Motor neuron (in vitro differentiated cells): ENCODE measurements at regions not wholly inside any gene's neighbourhood (a gene's known extent, or its start where the extent isn't known, plus 50 kb on each side); places are given as distances from the start of the nearest gene placed in this dataset.

Experiments
- ATAC-seq, 8 experiments: fragments of 200-7000 bp; cut with Tn5 transposase; replicated peaks in 6 of 8; 2 replicates each; pipeline ENCODE4 v1.8.0; 2021; ENCODE audit warnings: mild to moderate bottlenecking in 8 of 8, moderate library complexity in 8 of 8
- H3K27ac ChIP-seq, 2 donors: fragments of 250-450 bp; sonication (Bioruptor Pico); 2 replicates each; pipeline ENCODE4 v1.9.0; 2021; ENCODE audit warnings: antibody characterized with exemption in 2 of 2, mild to moderate bottlenecking in 2 of 2, moderate library complexity in 1 of 2
- H3K4me1 ChIP-seq, 2 donors: fragments of 250-450 bp; sonication (Bioruptor Pico); replicated peaks in 1 of 2; 2 replicates each; pipeline ENCODE4 v1.6.1; 2021; ENCODE audit warnings: antibody characterized with exemption in 2 of 2, mild to moderate bottlenecking in 2 of 2, moderate library complexity in 1 of 2
- H3K4me3 ChIP-seq, 5 donors: fragments of 250-450 bp; sonication (Bioruptor Pico); 2 replicates each; pipeline ENCODE4 v1.9.0; 2021; ENCODE audit warnings: antibody characterized with exemption in 5 of 5, mild to moderate bottlenecking in 5 of 5, moderate library complexity in 4 of 5
- WGBS, 10 experiments: fragments of 450-650 bp; shearing (Covaris generic); methylation state at CpG; one replicate each; pipeline ENCODE4 v1.0.0; 2022; 5-methylcytosine and 5-hydroxymethylcytosine counted together
- in situ Hi-C, 9 experiments: fragments of 400-800 bp; cut with MboI; loops; one replicate each; pipeline ENCODE4 v1.15.0; 2021; ENCODE audit warnings: low sequenced_read_pairs in 9 of 9, low pct_unique_long_range_greater_than_20kb in 2 of 9; ENCODE audit not compliant: unreplicated experiment in 9 of 9

DNA sequence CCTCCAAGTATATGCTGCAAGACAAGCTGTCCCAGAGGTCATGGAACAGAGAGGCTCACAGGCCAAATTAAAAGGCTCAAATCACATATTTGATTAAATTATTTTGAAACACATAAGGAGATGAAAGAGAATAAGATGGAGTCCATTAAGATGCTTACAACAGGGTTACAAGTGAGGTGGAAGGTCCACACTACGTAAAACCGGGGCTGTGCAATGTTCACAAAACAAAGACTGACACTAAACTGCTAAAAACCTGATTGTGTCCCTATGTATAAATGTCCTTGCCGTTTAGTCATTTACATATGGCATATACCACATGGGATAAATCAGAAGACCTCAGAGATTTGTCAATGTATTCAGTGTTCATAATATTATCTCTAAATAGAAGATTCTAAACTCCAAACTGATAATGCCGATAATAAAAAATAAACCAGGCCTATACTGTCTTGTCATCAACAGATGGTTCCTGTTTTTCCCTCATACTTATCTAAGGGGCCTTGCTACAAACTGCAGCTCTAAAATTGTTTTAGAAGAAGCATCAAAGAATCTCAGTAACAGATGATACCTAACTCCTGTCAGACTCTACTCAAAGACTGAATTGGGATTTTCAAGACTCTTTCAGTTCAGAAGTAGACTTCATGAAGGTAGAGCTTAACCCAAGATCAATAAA is 51.8 kb upstream of the RIPOR2 start:
- Histone ChIP-seq H3K4me1 (peaks cover 0 to 11% of the 10 kb centered on the region in 2 donors), H3K4me3 (no peak overlapping the region), H3K27ac (no peak overlapping the region)
- ATAC-seq: no peak
- WGBS, 10 experiments: 75 to 100% (median 92%) methylated on average over 2 to 4 of the region's 4 CpGs
- in situ Hi-C loops: no loop called here

DNA sequence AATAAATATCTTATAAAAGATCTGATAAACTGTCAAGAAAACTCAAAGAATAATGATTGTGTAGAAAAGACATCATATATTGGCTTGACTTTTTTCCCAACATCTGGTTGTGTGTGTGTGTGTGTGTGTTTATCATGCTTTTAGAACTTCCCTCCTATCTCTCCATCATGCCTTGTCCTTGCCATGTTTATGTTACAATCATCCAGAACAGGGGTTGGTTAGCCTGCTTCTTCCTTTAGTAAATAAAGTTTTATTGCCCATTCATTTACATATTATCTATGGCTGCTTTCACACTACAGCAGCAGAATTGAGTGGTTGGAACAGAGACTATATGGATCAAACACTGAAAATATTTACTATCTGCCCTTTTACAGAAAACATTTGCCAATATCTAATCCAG is 52.8 kb upstream of the RIPOR2 start:
- in situ Hi-C loops: no loop called here
- no peak overlapping the region for H3K4me3 ChIP-seq
- peaks cover 0 to 11% of the 10 kb centered on the region in 2 donors for H3K4me1 ChIP-seq
- no peak for ATAC-seq
- no peak overlapping the region for H3K27ac ChIP-seq

GRCh38 chr6:24990236-24990845 is 54.6 kb upstream of the RIPOR2 start:
- in situ Hi-C loops: no loop called here
- no peak overlapping the region for H3K4me3 ChIP-seq
- H3K27ac ChIP-seq: no peak overlapping the region
- ATAC-seq: peak in 3 of 8 experiments; percentile 38 to 58 (median 38)
- 74 to 97% (median 90%) methylated on average over 3 to 7 of the region's 7 CpGs for WGBS, 10 experiments
- peaks cover 0 to 3% of the 10 kb centered on the region in 2 donors for H3K4me1 ChIP-seq

- in situ Hi-C loops: no loop called here
- ATAC-seq: peak in 1 of 8 experiments; percentile 26
- Histone ChIP-seq H3K4me1 (peaks cover under 1 to 2% of the 10 kb centered on the region in 2 donors), H3K4me3 (no peak overlapping the region), H3K27ac (no peak overlapping the region)
- 86 to 100% (median 98%) methylated on average over 1 to 4 of the region's 4 CpGs; no CpG with 5 or more reads in 2 of the 10 experiments for WGBS, 10 experiments
Measured at GRCh38 chr6:24990944-24991809, 55.4 kb upstream of the RIPOR2 start.

DNA sequence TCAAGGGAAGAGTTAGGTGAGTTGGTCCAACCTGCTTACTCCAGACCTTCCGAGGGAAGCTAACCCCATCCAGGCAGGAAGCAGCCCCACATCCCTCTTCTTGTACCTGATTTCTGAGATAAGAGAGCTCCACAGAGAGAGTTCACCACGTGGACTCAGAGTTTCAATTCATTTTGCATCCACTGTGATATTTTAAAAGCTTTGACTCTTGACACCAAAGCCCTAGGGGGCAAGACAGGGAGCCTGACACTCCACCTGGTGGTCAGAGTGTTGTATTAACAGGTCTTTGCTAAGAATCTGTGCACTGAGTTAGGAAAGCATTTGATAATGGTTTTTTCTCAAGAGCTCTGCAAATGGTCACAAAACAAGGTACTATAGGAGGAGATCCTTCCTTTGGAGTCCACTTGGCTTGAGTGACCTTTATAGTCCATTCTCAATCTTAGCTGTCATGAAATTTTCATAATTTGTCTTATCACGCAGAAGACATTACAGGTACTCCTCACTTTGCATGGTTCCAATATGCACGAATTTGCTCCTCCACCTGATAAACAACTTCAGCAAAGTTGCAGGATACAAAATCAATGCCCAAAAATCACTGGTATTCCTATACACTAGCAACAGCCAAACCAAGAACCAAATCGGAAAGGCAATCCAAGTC is 56.2 kb upstream of the RIPOR2 start:
- WGBS, 10 experiments: 14 to 100% (median 75%) methylated on average over 1 to 5 of the region's 5 CpGs
- in situ Hi-C loops: no loop called here
- ATAC-seq: peak in 7 of 8 experiments; percentile 41 to 93 (median 49)
- H3K4me1 ChIP-seq: peaks cover 5% of the 10 kb centered on the region in 2 donors
- H3K4me3 ChIP-seq: no peak overlapping the region
- no peak overlapping the region for H3K27ac ChIP-seq

DNA sequence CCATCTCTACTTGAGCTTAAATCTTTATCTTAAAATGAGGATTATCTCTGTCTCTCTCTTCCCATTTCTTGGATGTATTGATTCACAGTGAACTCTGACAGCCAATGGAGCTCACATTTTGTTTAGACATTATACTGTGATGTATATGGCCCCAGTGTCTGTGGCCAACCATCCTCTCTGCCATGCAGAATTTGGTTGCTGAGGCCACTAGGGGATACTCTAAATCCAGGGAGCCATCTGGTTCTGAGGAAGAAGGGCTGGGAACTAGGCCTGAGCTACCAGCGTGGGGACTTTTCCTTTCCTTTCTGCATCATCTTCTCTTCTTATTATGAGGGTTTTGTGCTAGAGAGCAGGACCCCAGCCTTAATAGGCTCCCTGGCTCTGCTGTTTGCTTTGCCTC is 59.1 kb upstream of the RIPOR2 start:
- H3K4me1 ChIP-seq: peaks cover 5% of the 10 kb centered on the region in 2 donors
- in situ Hi-C loops: no loop called here
- H3K4me3 ChIP-seq: no peak overlapping the region
- WGBS, 10 experiments: 50 to 100% (median 93%) methylated on average over 1 of the region's 1 CpG; no CpG with 5 or more reads in 6 of the 10 experiments
- no peak for ATAC-seq
- H3K27ac ChIP-seq: no peak overlapping the region

DNA sequence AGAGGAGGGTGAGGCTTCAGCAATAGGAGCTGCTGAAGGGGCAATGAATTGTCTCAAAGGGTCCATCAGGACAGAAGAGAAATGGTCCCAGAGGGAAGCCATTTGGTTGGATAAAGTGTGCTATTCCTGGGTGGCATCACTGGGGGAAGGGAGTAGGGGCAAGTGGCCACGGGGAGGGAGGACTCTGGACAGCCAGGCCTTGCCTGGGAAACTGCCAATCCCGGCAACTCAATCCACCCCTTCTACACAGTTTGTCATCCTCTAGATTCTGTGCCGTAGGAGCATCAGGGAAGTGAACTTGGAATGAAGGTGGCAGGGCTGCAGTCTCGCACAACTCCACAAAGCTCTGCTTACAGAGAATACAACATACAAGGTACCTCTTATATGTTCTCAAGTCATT is 59.5 kb upstream of the RIPOR2 start:
- 76 to 100% (median 94%) methylated on average over 1 to 4 of the region's 4 CpGs; no CpG with 5 or more reads in 4 of the 10 experiments for WGBS, 10 experiments
- no peak for ATAC-seq
- no peak overlapping the region for H3K4me3 ChIP-seq
- no peak overlapping the region for H3K27ac ChIP-seq
- in situ Hi-C loops: no loop called here
- H3K4me1 ChIP-seq: peaks cover 5% of the 10 kb centered on the region in 2 donors

DNA sequence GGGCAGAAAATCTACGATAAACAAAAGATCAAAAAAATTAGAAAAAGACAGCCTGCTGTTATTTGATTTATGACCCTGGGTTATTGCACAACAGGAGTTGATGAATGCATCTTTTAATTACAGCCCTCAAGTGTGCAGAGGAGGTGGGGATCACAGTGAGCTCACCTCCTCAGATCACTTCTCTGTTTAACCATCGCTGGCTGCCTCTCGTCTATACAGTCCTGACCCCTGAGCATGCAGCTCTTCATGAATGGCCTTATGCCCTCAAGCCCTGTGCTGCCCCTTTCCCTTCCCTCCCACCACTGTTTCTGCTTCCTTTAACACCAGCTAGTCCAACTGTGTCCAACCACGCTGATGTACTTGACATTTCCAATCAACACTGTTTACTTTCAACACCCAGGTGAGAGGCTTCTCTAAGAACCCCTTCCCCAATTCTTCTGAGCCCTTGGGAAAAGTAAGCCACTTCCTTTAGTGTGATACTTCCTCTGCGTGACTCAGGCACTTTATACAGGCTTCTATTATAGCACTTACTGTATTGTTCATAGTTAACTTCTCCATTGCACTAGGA is 60.6 kb upstream of the RIPOR2 start:
- in situ Hi-C loops: no loop called here
- Histone ChIP-seq H3K4me3 (no peak overlapping the region), H3K27ac (no peak overlapping the region), H3K4me1 (peaks cover 5% of the 10 kb centered on the region in 2 donors)
- WGBS, 10 experiments: 21 to 100% (median 78%) methylated on average over 1 to 5 of the region's 5 CpGs
- ATAC-seq: peak in 5 of 8 experiments; percentile 28 to 72 (median 66)

DNA sequence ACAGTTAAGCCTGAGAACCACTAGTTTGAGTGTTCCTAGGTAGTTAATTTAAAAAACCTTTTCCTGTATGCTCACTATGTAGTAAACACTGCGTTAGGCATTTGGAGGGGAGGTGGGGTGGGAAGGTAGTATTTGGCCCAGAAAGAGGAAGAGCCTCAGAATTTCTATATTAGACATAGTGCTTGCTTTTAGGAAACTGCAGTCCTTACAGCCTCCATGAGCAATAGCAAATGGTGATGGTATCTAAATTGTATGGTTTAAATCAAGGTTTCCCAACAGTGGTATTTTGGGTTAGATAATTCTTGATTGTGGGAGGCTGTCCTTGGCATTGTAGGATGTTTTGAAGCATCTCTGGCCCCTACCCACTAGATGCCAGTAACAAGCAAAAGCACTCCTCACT is 61.5 kb upstream of the RIPOR2 start:
- no peak for ATAC-seq
- Histone ChIP-seq H3K27ac (no peak overlapping the region), H3K4me1 (peaks cover 5% of the 10 kb centered on the region in 2 donors), H3K4me3 (no peak overlapping the region)
- WGBS, 10 experiments: 80 to 100% (median 86%) methylated on average over 1 of the region's 1 CpG; no CpG with 5 or more reads in 5 of the 10 experiments
- in situ Hi-C loops: no loop called here

DNA sequence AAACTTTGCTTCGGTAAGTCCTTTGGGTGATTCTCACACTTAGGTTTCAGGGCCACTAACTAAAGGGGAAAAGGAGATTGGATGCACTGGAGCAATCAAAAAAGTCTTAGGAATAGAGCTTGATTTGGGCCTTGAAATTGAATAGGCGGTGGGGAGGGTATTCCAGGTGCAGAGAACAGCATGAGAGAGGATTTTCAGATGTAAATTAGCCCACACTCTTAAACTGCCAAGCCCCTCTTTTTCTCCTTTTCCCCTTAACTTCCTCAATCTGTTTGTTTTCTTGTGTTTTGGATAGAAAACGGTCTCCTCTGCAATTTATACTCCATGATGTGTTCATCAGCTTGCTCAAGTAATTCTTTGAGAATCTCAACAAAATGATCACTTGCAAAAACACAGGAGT is 62.1 kb upstream of the RIPOR2 start:
- Histone ChIP-seq H3K27ac (no peak overlapping the region), H3K4me3 (no peak overlapping the region), H3K4me1 (peaks cover 5% of the 10 kb centered on the region in 2 donors)
- ATAC-seq: no peak
- in situ Hi-C loops: no loop called here
- whole genome bisulfite sequencing, 10 experiments: 20 to 70% (median 48%) methylated on average over 1 to 3 of the region's 3 CpGs

- WGBS, 10 experiments: 51 to 94% (median 74%) methylated on average over 1 to 11 of the region's 11 CpGs
- H3K4me3 ChIP-seq: no peak overlapping the region
- no peak for ATAC-seq
- H3K4me1 ChIP-seq: no peaks in the 10 kb centered on the region
- no peak overlapping the region for H3K27ac ChIP-seq
- in situ Hi-C loops: loop anchor here in 2 of 9 experiments (25.0 kb wide), 1 partner anchor 140 kb away; no protein-coding TSS in a partner anchor
Measured at GRCh38 chr6:25002326-25003091, 66.7 kb upstream of the RIPOR2 start.

GRCh38 chr6:25004357-25004756 is 68.6 kb upstream of the RIPOR2 start:
- no peaks in the 10 kb centered on the region for H3K4me1 ChIP-seq
- 44 to 100% (median 82%) methylated on average over 1 to 2 of the region's 2 CpGs; no CpG with 5 or more reads in 4 of the 10 experiments for WGBS, 10 experiments
- in situ Hi-C loops: loop anchor here in 2 of 9 experiments (25.0 kb wide), 1 partner anchor 142 kb away; no protein-coding TSS in a partner anchor
- ATAC-seq: no peak
- H3K27ac ChIP-seq: no peak overlapping the region
- H3K4me3 ChIP-seq: no peak overlapping the region
